HT1080 (cell line): ENCODE measurements at regions not wholly inside any gene's neighbourhood (a gene's known extent, or its start where the extent isn't known, plus 50 kb on each side); places are given as distances from the start of the nearest gene placed in this dataset.
A peak's percentile ranks its signal among the peaks of the same experiment; 100 is the strongest.
"Not testable (repeated sequence)": the region's sequence is repeated elsewhere in the genome, so short reads cannot be mapped to it uniquely, and the experiment has no call there.

Experiments used
- DNase-seq: peaks from one replicate; pipeline ENCODE4 v3.0.0-alpha.2; 2015; ENCODE audit warnings: low read depth

DNA sequence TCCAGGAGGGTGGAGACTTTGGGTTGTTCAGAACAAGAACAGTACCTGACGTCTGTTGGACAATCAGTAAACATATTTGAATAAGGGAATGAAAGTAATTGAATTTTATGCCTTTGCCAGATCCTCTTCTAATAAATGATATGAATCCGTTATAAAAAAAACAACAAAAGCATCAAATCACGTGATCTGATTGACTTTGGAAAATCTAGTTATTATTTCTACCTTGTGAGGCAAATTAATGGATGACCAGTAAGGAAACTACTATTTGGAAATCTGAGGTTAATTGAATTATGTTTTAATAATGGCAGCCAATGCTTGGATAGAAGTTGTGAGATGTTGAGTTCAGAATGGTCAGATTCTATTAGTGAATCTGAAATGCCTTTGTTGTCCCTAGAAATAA is 399.5 kb downstream of the TFAP2B start:
- DNase-seq = no peak

- DNase-seq = not testable (repeated sequence)
These were observed 406.0 kb downstream of the TFAP2B start for GRCh38 chr6:51224580-51225240.

GRCh38 chr6:51241376-51241775 is 422.7 kb downstream of the TFAP2B start:
- no peak for DNase-seq

DNA sequence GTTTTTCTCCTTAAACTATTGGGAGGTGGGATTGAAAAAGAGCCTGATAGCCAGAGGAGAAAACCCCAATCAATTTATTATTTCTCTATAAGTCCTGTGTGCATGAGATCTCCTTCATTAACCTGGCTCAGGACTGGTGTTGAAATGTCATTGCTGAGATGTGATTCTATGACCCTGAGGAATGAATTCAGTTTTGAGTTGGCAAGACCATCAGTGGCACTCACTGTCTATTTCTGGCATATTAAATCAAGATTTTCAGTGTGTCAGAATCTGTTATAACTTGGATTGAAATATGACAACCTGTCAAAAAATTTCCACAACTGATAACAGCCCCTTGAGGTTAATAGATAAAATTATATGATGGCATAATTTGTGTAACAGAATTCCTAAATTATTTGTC is 431.1 kb downstream of the TFAP2B start:
- no peak for DNase-seq

GRCh38 chr6:51250317-51250716 is 431.6 kb downstream of the TFAP2B start:
- DNase-seq = no peak

DNA sequence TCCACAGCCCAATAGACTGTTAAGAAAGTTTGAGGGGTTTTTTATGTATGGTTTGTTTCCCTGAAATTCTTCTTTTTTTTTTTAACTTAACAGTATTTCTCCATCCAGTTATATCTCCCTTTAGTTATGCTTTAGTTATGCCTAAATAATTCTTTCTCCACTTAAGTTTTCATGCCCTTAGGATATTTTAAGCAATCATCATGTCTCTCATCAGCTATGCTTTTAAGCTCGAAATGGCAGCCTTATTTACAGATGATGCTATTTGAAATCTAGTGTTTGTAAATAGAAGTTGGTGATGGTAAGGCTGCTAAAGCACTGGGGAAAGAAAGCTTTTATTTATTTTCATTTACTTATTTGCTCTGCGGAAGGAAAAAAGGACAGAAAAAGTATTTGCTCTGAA is 439.3 kb downstream of the TFAP2B start:
- DNase-seq = no peak

- no peak for DNase-seq
These were observed 441.3 kb downstream of the TFAP2B start for GRCh38 chr6:51260003-51260402.

GRCh38 chr6:51261691-51262090 is 443.0 kb downstream of the TFAP2B start:
- no peak for DNase-seq

DNA sequence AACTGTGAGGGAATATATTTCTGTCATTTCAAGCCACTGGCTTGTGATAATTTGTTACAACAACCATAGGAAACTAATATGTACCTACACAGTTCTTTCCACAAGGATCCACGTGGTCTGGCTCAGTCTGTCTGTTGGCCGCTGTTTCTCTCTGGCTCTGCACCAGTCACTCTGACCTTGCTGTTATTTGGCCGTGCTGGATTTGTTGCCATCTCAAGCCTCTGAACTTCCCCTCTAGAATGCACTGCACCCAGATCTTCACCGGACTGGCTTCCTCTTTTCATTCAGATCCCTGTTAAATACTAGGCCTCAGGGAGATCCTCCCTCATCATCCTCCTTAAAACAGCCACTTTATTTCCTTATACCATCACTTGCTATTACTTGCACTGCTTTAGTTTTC is 446.8 kb downstream of the TFAP2B start:
- no peak for DNase-seq

DNA sequence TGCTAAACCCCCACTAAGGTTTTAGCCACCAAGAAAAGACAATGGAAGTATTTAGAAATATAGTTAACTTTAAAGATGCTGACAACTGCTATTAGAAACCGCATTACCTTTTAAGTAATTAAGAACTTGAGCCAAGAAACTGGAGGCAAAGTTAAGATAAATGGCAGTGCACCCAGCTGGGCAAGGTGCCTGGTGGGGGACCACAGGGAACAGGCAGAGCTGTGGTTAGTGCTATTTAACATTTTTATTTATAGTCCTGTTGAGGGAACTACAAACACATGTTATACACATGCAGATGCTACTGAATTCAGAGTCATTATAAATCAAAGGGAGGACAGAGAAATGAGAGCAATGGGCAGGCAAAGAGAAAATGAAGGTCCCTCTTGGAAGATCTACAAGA is 447.9 kb downstream of the TFAP2B start:
- DNase-seq = no peak

DNA sequence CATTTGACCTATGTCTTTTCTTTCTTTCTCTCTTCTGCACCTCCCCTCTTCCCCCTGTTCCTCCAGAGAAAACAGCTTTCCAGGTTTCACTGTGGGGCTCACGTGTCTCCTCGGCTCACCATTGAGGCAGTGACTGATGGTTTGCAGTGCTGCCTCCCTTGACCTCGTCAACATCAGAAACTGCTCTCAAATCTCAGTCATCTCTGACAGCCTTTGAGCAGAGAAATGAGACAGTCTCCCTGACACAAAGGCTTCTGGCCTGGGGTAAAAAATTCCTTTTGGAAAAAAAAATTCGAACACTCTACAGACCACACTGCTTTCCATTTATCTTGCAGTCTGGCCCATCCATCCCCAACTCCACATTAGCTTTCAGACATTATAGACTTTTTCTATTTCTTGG is 450.0 kb downstream of the TFAP2B start:
- DNase-seq = no peak

DNA sequence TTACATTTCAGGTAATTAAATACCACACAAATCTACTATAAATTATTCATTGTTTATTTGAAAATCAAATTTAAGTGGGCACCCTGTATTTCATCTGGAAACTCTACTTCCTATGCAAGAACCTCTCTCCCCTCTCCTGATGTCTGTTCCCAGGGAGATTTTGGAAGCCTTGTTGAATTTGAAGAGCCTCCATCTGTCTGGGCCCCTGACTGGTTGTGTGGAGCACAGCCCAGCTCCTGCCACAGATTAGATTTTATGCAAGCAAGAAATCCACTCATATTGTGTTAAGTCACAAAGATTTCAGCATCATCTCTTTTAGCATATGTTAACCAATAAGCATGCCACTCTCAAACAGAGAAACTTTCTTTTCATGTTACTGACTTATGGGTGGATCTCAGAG is 451.2 kb downstream of the TFAP2B start:
- DNase-seq = no peak

GRCh38 chr6:51271615-51272014 is 452.9 kb downstream of the TFAP2B start:
- no peak for DNase-seq

- DNase-seq = no peak
These were observed 454.7 kb downstream of the TFAP2B start for GRCh38 chr6:51273228-51273961.

- no peak for DNase-seq
These were observed 458.8 kb downstream of the TFAP2B start for GRCh38 chr6:51277474-51277873.

DNA sequence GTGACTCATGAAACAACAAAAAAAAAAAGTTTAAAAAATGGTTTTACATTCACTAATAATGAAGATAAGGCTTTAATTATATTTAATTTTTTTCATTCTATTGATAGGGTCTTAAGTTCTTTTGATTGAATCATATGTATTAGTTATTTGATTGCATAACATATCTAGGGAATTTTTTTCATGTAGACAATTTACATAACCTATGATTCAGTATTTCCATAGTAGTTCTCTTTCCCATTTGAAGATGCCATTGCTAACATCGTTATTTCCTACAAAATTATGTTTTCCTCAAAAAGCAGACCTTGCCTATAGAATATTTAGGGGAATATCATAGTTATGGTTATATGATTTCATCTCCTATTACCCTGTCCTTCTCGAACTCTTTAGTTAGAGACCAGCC is 463.4 kb downstream of the TFAP2B start:
- no peak for DNase-seq

DNA sequence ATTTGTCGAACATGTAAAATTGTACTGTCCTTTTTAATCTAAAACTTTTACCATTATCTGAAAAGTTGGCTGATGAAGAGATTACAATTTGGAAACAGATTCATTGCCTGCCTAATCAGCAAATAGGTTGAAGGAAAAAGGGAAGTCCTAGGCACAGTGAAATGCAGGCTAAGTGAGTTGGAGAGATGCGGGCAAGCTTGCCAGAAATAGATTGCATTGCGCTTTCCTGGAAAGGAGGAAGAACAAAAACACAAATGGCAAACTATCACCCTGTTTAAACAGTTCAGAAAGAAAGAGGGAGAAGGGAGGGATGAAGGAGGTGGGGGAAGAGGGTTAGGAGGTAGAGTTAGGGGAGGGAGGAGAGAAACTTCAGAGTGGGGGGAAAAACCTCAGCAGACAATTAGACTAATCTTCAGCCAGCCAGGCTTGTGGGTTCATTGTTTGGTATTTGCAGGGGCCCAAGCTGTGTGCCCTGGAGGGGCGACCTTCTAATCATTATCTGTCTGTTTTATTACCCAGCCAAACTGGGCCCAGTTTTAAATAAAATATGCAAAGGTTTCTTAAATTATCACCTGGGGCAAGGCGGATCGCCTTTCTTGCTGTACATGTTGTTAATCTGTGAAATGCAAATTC is 465.2 kb downstream of the TFAP2B start:
- no peak for DNase-seq

DNA sequence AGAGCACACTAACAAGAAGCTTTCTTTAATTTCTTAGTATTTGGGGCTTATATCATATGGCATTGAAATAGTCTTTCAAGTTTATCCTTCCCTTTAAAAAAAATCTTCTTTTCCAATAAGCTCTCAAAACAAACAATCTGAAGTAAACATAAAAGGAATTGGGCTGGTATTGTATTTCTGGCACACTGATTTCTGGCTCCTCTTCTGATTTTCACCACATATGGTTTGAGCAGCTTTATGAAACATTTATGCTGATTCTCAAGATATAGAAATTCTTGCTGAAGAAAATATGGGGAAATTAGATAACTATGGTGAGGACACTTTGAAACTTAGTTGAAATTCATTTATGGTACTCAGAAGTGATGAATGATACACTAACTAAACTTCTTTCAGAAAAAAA is 467.2 kb downstream of the TFAP2B start:
- DNase-seq = no peak

DNA sequence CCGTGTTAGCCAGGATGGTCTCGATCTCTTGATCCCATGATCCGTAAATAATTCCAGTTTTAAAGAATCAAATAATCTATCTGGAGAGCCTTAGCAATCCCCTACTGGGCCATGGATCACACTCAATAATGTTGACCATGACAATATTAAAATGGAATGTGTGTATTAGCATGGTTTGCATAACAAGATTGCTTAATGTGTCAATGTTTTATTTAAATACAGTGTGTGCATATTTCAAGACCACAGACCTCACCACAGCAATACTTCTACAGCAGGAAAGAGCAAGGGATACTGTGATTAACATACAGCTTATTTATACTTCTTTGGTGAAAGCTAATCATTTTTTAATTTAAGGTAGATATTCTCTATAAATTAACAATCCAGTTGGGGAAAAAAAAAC is 470.4 kb downstream of the TFAP2B start:
- DNase-seq = no peak

DNA sequence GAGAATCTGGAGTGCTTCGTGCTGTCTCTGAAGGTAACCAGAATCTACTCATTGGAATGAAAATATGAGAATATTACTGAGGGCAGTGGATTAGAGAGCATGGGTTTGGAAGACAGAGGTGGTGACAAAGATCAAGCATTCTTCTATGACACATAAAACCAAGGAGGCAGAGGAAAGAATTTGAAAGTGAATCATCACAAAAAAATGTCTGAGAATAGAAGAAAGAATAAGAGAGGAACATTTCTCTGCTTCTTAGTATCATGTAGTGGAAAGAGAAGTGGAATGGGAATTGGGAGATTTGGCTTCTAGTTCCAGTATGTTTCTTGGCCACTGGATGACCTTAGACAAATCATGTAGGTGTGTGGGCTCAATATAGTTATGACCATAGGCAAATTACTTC is 474.0 kb downstream of the TFAP2B start:
- peak; percentile 82 for DNase-seq

- no peak for DNase-seq
These were observed 481.1 kb downstream of the TFAP2B start for GRCh38 chr6:51299621-51300380.

GRCh38 chr6:51300510-51300909 is 481.8 kb downstream of the TFAP2B start:
- no peak for DNase-seq
